Right lung (tissue), 2 donors: ENCODE measurements at regions not wholly inside any gene's neighbourhood (a gene's known extent, or its start where the extent isn't known, plus 50 kb on each side); places are given as distances from the start of the nearest gene placed in this dataset.
"Not testable (repeated sequence)": the region's sequence is repeated elsewhere in the genome, so short reads cannot be mapped to it uniquely, and the experiment has no call there.

Experiments used
- DNase-seq, 2 donors: peaks; one replicate each; pipeline ENCODE4 v3.0.0-alpha.2; 2013

DNA sequence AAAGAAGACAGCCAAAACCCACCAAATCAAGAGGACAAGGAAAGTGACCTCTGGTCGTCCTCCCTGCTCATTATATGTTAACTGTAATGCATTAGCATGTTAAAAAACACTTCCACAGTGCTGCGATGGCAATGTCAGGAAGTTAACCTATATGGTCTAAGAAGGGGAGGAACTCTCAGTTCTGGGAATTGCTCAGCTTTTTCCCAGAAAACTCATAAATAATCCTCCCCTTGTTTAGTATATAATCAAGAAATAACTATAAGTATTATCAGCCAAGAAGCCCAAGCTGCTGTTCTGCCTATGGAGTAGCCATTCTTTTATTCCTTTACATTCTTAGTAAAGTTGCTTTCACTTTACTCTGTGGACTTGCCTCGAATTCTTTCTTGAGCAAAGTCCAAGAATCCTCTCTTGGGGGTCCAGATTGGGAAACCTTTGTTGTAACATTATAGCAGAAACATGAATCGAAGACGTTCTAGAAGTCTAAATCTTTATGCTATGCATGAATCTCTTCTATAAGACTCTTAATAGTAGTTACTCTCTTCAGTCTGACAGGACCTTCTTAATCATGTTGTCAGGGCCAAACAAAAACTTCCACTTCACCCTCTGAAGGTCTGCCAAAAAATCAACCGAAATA is 110.0 kb upstream of the VANGL1 start:
- DNase-seq = peak in 1 of 2 donors; percentile 34

DNA sequence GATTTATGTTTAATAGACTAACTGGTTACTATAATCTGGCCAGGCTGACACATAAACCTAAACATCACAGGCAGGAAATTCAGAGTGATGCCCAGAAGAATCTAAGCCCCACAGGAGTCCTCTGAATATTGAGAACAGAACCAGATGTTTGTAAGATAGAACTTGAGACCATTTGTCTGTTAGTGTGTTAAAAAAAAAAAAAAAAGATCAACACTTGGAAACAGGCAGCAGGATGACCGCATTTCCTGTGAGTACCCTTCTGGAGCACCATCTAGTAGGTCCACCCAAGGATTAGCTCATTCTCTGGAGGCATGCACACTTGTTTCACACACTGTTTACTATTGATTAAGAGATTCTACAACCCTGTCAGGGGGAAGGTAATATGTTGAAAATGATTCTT is 111.4 kb upstream of the VANGL1 start:
- no peak for DNase-seq

DNA sequence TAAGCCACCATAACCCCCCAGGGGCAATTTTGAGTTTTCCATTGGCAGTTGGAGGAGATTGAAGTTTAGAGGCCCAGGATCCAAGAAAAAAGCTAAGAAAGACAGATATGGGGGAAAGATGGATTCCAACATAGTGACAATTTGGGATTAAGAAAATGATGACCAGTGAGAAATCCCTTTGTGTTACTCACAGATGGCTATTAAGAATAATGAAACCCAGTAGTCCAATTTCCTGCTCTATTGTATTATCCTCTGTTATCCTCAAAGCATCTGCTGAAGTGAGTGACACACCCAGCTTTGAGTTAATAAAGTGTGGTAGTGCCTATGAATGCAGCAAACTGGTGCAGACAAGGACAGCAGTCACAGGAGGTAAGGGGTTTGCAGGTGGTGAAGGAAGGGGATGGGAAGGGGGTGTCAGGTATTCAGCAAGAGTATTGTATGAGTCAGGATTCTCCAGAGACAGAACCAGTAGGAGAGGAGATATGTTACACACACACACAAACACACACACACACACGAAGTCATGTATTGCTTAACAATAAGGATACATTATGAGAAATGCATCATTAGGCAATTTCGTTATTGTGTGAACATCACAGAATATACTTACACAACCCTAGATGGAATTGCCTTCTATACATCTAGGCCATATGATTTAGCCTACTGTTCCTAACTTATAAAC is 112.4 kb upstream of the VANGL1 start:
- no peak for DNase-seq

DNA sequence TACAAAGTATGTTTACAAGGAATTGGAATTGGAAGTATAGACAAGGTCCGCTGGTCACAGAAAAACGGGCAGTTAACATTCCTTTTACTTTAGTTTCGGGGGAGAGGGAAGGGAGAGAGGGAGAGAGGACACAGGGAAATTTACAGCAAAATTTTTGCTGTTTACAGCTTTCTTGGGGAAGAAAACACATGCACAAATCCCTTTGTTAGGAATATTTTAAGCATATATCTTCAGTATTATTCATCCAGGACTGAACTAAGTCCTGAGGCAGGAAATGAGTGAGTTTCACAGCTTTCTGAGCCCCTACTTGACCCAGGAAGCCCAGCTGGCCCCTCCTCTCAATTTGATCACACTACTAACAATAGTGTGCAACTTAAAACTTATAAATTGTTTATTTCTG is 113.4 kb upstream of the VANGL1 start:
- DNase-seq = not testable (repeated sequence)

DNA sequence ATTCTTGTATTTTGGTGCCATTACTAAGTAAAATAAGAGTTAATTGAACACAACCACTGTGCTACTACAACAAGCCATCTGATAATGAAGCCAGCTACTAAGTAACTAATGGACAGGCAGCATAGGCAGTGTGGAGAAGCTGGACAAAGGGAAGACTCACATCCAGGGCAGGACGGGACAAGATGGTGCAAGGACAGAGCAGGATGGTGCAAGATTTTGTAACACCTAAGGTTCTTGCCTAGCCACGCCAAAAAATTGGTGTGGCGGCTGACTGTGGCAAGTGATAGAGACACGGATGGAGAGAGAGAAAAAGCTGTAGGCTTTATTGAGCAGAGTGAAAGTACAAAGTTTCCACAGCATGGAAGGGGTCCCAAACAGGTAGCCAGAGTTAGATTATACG is 114.0 kb upstream of the VANGL1 start:
- no peak for DNase-seq

DNA sequence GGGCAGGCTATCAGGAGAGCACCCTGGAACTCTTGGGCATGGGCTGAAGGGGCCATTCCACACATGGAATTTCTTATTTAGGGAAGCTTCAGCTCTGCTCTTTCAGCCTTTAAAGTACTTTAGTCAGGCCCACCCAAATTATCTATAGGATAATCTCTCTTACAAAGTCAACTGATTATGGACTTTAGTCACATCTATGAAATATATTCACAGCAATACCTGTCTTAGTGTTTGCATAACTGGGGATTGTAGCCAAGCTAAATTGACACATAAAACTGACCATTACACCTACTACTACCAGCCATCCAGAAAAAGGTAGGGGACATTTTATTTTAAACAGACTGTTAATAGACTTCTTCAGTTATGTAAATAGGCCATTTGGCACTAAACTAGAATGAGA is 114.9 kb upstream of the VANGL1 start:
- no peak for DNase-seq

DNA sequence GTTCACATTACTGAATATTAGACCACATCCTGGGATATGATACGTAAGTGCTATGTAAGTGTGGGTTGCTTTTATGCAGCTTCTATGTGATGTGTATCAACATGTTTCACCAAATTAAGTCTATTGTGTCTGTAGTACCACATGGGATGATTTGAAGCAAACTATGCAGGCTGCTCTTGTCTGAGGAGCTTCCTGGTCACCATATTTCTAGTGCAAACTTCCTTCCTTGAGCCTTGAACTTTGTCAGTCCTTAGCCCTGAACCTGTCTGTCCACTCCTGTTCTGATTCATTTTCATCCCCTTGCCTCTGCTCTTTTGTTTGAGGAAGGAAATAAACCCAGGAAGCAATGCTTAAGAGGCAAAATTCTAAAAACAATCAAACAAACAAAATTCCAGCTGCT is 117.5 kb upstream of the VANGL1 start:
- DNase-seq = no peak

DNA sequence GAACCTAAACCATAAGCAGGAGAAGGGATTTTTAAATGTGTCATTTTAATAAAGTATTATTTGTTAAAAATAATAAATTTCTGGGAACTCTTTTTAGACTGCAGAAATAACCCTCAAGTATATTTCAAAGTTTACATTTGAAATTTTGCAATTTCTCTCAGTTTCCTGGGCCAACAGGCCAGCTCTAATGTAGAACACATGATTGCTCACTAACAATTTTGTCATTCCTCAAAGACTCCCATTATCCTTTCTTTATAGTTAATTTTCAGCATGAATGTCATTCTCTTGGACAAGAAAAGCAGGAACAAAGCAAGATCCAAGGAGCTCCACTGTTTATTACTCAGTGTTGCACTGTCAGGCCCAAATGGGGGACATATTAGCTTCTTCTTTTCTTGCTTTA is 119.4 kb upstream of the VANGL1 start:
- DNase-seq = no peak

DNA sequence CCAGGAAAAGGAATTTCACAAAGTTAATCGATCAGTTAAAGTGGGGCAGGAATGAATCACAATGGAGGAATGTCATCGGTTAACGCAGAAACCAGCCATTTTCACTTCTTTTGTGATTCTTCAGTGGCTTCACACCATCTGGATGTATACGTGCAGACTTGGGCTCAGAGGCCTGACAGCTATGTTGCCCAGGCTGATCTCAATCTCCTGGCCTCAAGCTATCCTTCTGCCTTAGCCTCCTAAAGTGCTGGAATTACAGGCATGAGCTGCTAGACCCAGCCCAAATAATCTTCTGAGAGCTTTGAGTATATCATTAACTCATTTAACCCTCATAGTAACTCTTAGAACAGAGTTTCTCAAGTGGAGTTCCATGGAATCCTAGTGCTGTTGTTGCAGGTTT is 126.5 kb upstream of the VANGL1 start:
- no peak for DNase-seq

DNA sequence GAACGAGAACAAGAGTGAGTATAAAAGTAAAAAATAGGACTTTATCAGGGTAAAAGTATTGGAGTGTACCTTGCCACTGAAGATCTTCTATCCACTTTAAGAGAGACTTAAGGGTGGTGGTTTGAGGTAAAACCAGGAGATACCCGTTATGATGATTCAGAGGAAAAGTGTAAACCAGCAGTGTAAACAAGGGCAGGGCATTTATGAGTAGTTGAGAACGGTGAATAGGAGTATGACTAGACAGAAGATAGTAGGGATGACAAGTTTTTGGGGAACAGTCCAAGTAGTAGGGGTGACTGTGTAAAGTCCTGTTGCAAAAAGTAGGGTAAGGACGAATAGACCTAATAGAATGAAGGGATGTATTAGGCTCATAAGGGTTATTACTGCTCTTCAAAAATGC is 131.5 kb upstream of the VANGL1 start:
- DNase-seq = not testable (repeated sequence)

DNA sequence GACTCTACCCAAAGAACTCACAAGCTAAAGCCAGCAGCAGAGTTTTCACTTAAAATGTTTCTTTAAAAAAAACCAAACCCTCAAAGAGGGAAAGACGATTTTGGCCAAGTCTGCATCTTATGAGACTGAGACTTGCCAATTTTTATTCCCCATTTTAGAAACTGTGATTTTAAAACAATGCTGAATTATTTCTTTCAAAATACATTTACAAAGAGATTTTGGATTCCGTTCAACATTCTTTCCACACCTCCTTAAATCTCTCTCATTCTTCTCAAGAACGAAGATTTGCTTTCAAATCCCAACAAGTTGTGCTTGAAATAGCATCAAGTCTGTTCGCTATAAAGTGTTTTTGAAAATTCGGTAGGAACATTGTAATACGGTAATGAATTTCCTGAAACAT is 133.9 kb upstream of the VANGL1 start:
- peak in 1 of 2 donors; percentile 24 for DNase-seq

DNA sequence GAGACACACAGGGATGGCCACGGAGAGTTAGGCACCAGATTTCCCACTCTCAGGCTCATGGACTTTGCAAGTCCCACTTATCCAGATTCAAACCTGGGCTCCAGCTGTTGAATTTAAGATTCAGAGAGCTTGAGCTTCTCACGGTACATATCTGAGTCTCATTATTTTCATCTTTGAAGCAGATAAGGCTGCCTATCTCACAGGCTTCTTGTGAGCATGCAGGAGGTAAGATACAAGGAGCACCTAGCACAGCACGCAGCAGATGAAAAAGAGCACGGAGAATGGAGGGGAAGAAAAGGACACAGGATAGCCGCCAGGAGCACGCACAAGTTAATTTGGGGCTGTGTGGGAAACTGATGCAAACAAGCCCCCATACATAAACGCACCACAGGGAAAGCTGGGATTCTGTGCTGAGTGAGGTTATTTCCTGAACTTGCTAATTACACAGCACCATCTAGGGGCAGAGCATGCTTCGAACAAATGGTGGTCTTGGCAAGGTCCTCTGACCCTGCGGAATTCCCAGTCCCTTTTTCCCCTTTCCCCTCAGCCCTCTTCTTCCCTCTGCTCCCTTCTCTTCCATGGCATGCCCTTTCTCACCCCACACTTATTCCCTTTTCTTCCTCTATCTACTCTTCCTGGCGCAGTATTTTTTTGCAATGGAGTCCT is 134.7 kb upstream of the VANGL1 start:
- peak in 1 of 2 donors; percentile 18 for DNase-seq

DNA sequence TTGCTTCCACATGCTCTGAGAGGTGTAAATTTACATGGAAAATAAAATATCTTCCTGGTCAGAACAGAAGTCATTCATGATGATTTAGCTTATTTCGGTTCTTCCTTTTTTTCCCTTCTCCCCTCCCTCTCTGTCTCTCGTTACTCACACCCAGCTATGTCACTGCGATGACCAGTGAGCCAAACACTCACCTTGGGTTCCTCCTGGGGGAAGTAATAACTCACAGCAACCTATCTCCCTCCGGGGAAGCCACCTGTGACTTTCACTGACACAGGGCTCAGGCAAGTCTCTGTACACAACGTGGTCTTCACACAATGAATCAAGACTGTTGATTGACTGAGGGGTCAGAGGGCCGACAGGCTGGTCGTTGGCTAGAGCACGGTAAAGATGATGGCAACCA is 135.3 kb upstream of the VANGL1 start:
- no peak for DNase-seq

DNA sequence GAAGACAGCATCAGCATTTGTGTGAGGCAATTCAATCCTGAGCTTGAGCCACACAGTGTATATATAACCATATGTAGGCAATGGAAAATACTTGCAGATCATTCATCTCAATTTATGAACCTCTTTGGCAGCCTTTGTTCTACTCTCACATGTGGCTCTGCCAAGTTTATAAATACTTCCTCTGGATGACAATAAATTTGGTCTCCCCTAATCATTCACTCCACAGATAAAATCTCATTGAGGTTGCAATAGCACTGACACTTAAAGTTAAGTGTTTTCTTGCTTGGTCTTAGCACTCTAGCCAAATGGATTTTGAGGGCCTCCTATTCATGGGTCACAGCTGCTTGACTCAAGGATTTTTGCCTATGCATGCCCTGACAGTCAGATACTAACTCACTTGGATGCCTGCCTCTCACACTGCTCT is 136.6 kb upstream of the VANGL1 start:
- peak; percentile 87 to 92 for DNase-seq

DNA sequence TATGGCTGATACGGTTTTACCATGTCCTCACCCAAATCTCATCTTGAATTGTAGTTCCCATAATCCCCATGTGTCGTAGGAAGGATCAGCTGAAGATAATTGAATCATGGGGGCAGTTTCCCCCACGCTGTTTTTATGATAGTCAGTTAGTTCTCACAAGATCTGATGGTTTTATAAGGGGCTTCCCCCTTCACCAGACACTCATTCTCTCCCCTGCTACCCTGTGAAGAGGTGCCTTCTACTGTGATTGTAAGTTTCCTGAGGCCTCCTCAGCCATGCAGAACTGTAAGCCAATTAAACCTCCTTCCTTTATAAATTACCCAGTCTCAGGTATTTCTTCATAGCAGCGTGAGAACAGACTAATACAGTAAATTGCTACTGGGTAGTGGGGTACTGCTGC is 139.6 kb upstream of the VANGL1 start:
- not testable (repeated sequence) for DNase-seq

DNA sequence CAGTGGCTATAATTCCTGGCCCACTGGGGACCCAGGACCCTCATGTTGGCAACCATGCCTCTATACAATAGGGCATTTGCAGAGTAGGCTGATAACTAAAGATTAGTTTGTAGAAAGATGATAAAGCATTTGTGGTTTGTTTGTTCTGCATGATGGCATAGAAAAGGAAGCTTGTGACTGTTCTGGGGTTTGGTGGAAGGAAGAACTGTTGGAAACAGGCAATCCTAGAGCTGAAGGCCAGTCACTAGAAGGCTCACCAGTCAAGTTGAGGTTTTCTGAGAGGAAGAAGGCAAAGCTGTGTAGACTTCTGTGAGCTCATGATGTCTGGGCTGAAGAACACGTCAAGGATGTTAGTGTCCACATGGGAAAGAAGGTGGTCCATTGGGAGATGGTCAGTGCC is 140.3 kb upstream of the VANGL1 start:
- no peak for DNase-seq

DNA sequence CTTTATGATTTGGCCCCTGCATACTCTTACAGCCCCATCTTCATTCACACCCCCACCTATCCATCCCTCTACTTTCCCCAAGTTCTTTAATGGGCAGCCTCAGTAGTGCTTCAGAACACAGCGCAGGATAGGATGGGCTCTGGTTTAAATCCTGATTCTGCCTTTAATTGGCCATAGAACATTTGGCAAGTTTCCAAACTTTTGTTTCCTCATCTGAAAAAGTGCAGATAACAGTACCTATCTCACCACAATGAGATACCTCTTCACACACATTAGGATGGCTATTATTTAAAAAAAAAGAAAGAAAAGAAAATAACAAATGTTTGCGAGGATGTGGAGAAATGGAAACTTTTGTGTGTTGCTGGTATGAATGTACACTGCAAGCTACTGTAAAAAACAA is 142.5 kb upstream of the VANGL1 start:
- DNase-seq = no peak

DNA sequence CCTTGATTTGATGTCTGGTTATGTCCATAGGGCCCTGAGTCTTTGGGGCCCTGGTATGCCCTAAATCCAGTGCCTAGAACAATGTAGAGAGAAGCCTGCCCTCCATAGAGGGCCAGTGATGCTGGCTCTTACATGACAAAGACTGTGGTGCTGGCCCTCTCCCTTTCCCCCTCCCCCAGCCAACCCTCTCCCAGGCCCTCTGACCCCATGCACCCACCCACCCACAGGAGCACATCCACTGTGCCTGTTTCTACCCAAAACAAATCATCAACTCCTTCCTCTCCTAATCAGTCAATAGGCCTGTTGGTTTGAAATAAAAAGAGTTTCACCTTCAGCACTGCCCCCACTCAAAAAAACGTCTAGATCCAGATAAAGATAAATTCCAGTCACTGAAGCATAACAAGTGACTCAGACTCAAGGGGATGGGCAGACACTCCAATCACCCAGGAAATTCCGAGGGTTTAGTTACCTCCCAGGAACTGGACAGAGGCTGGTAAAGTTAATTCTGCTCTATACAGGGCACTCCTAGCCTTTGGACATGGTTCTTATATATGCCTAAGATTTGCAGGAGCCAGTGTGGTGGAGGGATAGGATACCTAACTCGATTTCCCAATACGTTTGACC is 144.8 kb upstream of the VANGL1 start:
- DNase-seq = no peak

DNA sequence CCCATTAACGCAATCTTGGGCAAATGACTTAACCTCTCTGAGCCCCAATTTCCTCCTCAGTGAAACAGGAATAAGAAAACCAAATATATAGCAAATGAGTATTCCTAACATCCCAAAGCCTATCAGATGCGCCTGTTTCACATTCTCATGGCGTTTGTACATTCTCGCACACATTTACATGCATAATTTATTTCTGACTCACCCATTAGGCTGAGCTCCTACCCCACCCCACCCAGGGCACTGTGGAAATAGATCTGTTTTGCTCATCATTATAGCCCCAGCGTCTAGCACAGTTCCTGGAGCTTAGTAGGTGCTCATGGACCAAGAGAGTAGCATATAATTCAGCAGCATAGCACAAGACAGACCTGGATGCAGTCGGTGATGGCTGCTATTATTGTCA is 146.1 kb upstream of the VANGL1 start:
- no peak for DNase-seq

DNA sequence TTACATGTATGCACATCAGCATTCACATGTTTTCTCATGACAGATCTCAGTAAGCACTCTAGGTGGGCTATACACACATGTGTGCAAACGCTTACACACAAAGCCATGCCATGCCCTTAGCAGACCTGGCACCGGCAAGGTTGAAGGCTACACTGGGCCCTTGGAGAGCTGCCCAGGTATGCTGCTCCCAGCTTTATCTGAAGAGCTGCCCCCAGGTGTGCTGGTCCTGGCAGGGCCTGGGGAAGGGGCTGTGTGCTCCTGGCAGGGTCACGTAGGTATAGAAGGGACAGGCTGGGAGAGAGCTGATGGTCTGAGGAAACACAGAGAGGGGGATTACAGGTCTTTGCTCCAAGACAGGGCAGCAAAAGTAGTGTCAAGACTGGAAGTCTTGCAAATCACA is 146.7 kb upstream of the VANGL1 start:
- DNase-seq = no peak

DNA sequence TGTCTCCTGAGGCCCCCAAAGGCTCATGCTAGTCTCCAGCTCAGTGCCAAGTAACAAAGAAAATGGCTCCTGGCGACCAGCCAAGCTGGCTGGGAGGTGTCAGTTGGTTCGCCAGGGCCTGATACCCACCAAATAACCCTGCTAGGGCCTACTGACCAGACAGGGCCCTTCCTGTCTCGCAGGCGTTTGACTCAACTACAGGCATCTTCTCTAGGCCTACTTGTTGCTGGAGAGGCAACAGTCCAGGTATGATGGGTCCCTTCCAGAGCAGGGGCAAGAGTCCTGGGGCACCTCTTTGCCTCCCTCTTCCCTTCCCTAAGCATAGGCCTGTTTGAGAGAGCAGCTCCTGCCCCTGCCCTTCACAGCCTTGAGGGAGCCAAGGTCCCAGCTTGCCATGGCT is 147.9 kb upstream of the VANGL1 start:
- no peak for DNase-seq

DNA sequence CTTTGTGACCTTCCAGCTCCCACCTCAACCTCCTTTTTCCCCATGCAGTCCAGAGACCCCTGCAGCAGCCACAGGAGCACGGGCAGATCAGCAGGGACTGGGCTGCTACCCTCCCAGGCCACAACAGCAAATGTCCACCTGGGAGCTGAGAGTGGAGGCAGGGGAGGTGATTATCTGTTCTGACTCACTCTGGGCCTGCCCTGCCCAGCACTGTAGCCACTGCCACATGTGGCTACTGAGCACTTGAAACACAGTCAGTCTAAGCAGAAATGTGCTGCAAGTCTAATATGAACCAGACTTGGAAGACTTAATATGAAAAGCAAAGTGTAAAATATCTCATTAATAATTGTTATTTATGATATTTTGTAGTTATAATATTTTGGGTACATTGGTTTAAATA is 148.9 kb upstream of the VANGL1 start:
- DNase-seq = no peak

DNA sequence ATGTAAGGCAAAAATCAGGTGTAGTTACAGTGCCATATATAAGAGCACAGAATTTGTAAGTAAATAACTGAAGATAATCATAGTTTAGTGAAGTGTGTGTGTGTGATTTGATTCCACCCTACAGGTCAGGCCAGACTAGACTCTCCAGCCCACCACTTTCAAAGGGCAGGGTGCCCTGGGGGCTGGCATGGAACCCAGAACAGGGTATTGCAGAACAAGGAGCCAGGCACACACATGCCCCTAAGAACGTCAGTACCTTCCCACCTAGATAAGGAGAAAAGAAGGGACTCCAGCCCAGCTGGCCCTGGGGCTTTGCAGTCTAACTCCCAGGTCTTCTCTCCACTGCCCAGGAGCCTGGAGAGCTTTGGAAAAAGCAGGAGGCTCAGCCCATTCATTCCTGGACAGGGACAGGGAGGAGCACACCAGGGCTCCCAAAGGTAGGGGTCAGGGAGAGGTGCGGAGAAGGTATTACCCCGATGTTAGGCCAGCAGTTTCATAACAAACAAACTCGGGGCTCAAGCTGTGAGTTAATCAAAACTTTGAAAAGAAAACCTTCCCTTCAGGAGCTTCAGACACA is 149.7 kb upstream of the VANGL1 start:
- no peak for DNase-seq
